NB4 (cell line): ENCODE measurements at regions not wholly inside any gene's neighbourhood (a gene's known extent, or its start where the extent isn't known, plus 50 kb on each side); places are given as distances from the start of the nearest gene placed in this dataset.

Experiments
- DNase-seq: peaks from one replicate; pipeline ENCODE4 v3.0.0; 2010; ENCODE audit warnings: low read depth
- H3K4me3 ChIP-seq: one replicate; pipeline ENCODE4 v1.5.1; 2011; ENCODE audit warnings: mild to moderate bottlenecking, low read depth, low read length, moderate library complexity
- MYC ChIP-seq: IDR thresholded peaks from 2 replicates; pipeline ENCODE4 v1.6.1; 2011; ENCODE audit warnings: low read depth, low read length
- POLR2A ChIP-seq: IDR thresholded peaks from 2 replicates; pipeline ENCODE4 v1.6.1; 2011; ENCODE audit warnings: mild to moderate bottlenecking; ENCODE audit not compliant: insufficient read length; ENCODE audit errors: extremely low read depth
- TF ChIP-seq, protein P1 (sequence below): IDR thresholded peaks from 2 replicates; pipeline ENCODE4 v1.6.1; 2011; ENCODE audit warnings: low read depth, low read length
- TF ChIP-seq, protein P2 (sequence below): IDR thresholded peaks from one replicate; pipeline ENCODE4 v1.5.1; 2012; ENCODE audit warnings: low read depth, low read length

DNA sequence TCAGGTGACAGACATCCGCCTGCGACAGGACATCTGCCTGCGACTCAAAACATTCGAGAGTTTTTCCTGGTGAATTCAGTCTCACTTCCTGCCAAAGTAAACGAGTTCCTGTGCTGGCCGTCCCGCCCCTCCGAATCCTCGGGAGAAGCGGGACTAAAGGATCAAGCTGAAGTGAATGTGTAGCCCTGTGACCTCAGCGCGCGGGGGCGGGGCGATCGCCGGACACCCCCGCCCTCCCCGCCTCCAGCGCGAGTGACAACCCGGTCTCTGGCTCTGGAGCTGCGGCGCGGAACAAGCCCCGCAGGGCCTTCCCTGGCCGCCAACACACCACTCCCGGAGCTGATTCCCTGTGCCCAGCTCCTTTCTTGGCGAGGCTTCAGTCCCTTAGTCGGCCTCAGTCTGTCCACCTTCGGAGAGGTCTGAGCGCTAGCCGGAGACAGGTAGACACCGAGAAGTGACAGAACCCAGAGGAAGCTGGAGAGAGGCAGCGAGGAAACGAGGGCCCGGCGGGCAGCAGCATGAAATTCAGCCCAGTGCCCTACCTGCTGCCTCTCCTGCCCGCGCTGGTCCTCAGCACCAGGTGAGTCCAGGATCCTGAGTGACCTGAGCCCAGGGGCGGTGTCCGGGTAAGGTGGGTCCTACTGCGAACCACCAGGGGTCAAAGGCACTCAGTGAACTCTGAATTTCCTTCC, 766.4 kb upstream of the LUZP2 start:
- TF ChIP-seq POLR2A (no peak), MYC (no peak)
- TF ChIP-seq, protein P1, sequence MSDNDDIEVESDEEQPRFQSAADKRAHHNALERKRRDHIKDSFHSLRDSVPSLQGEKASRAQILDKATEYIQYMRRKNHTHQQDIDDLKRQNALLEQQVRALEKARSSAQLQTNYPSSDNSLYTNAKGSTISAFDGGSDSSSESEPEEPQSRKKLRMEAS = no peak
- TF ChIP-seq, protein P2, sequence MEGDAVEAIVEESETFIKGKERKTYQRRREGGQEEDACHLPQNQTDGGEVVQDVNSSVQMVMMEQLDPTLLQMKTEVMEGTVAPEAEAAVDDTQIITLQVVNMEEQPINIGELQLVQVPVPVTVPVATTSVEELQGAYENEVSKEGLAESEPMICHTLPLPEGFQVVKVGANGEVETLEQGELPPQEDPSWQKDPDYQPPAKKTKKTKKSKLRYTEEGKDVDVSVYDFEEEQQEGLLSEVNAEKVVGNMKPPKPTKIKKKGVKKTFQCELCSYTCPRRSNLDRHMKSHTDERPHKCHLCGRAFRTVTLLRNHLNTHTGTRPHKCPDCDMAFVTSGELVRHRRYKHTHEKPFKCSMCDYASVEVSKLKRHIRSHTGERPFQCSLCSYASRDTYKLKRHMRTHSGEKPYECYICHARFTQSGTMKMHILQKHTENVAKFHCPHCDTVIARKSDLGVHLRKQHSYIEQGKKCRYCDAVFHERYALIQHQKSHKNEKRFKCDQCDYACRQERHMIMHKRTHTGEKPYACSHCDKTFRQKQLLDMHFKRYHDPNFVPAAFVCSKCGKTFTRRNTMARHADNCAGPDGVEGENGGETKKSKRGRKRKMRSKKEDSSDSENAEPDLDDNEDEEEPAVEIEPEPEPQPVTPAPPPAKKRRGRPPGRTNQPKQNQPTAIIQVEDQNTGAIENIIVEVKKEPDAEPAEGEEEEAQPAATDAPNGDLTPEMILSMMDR = no peak
- no peak for DNase-seq
- no peak overlapping the region for H3K4me3 ChIP-seq

DNA sequence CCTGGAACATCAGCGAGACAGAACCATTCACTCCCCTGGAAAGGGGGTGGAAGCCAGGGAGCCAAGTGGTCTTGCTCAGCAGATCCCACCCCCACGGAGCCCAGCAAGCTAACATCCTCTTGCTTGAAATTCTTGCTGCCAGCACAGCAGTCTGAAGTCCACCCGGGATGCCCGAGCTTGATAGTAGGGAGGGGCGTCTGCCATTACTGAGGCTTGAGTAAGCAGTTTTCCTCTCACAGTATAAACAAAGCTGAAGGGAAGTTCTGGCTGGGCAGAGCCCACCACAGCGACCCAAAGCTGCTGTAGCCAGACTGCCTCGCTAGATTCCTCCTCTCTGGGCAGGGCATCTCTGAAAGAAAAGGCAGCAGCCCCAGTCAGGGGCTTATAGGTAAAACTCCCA, 764.8 kb upstream of the LUZP2 start:
- TF ChIP-seq, protein P2 = no peak
- no peak for TF ChIP-seq POLR2A
- TF ChIP-seq, protein P1 = no peak
- no peak overlapping the region for H3K4me3 ChIP-seq
- DNase-seq = no peak

DNA sequence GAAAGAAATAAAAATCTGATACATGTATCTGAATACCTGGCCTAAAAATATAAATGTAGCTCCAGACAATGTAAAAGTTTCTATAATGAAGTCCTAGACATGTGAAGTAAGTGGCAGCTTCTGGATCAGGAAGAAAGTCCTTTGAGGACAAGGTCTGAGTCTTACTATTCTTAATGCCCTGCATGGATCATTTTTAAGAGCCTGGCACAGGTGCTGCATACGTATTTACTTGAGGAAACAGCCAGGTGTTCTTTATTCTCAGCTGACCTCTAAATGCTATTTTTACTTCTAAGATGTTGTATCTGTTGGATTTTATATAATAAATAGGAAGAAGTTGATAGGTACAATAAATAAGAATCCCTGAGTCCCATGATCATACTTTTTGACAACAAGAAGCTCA, 750.0 kb upstream of the LUZP2 start:
- TF ChIP-seq MYC (no peak), POLR2A (no peak)
- TF ChIP-seq, protein P1 = no peak
- TF ChIP-seq, protein P2 = no peak
- no peak for DNase-seq
- H3K4me3 ChIP-seq = no peak overlapping the region

DNA sequence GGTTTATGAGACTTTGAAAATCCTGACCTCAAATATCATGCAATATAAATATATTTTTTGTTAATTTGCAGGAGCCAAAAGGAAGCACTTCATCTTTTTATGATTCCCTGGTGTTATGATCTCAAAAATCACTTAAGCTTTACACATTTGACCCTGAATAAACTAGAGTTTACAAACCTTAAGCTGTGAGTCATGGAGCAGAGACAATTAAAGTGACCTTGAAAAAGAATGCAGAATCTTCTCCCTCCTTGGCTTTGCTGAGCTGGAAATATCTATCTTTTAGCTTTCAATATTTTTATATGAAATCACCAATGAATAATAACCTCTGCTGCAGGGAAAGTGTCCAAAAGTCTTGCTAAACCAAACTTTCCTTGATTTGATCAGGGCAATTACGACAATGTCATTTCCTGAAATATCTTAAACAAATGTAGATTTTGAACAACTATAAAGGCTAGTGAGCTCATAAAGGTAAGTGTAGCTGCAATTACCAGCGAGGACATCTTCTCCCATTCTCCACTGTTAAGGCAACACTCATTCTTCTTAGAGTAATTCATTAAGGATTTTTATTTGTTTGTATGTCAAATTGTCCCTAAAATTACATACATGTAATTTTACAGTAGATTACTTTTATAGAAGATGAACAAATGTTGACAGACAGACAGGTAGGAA, 747.0 kb upstream of the LUZP2 start:
- DNase-seq = no peak
- H3K4me3 ChIP-seq = no peak overlapping the region
- TF ChIP-seq POLR2A (no peak), MYC (no peak)
- TF ChIP-seq, protein P1 = no peak
- TF ChIP-seq, protein P2 = no peak

DNA sequence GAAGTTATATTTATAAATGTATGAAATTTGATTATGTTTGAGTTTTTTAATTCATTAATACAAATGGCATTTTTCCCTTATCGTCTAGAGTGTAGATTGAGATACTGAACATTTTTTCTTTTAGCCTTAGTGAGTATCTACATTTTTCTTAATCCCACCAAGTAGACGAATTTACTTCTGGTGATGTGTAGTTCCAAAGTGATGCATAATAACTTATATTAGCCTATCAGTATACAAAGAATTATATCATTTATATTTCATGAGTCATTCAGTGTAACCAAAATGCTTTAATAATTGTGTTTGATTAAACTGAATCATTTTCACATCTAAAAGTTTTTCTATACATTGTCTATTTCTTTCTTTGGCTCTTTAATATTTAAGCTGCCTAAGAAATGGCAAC, 745.6 kb upstream of the LUZP2 start:
- DNase-seq = no peak
- TF ChIP-seq MYC = no peak

DNA sequence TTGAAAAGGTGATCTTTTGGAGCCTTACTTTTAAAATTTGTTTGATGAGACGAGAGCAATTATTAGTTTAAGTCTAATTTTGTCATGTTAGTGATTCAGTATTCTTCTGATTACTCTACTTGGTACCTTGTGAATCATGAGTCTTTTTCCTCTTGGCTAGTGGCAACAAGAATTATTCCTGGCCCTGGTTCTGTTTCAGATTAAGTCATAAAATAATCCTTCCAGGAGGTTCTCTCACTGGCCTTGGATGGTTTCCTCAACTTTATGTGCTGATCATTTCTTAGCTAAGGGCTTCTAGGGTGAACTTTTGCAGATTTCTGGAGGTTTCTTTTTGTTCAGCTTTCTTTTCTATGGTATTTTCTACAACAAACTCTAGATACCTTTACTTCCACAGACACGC, 741.8 kb upstream of the LUZP2 start:
- no peak overlapping the region for H3K4me3 ChIP-seq
- no peak for TF ChIP-seq POLR2A
- no peak for TF ChIP-seq MYC
- TF ChIP-seq, protein P2 = no peak
- TF ChIP-seq, protein P1 = no peak
- no peak for DNase-seq

More for the DNA sequence above, 745.6 kb upstream of the LUZP2 start:
- H3K4me3 ChIP-seq = no peak overlapping the region
